K562 (cell line): ENCODE measurements at regions not wholly inside any gene's neighbourhood (a gene's known extent, or its start where the extent isn't known, plus 50 kb on each side); places are given as distances from the start of the nearest gene placed in this dataset.

ENCODE experiments used
- ATAC-seq: fragments of 200-7000 bp; cut with Tn5 transposase; 3 replicates; pipeline ENCODE4 v1.9.1; 2020; ENCODE audit warnings: moderate library complexity
- BruUV-seq: library from RNA; stranded (reverse); fragments of 400-500 nt; replicated peaks from 2 replicates; lab custom pipeline; 2021; lab: Mats Ljungman, UMichigan
- CTCF ChIA-PET: fragments of 300-600 bp; formaldehyde crosslinking; extraction: SDS; loops from one replicate; lab custom pipeline; 2021; ENCODE audit warnings: low intra/inter-chr PET ratio; lab: Yijun Ruan, JAX
- POLR2A ChIA-PET: fragments of 300-600, 350-650 bp; sonication (Branson Sonifier 250); formaldehyde crosslinking; extraction: SDS; loops from one replicate; lab custom pipeline; 2021; ENCODE audit warnings: antibody characterized with exemption, inconsistent platforms; lab: Yijun Ruan, JAX
- DNase-seq, 4 experiments: peaks; one replicate each; pipeline versions ENCODE4 v3.0.0 to v3.0.0-alpha.2; 2011 to 2018; ENCODE audit warnings: low spot score in 3 of 4, mixed read lengths in 3 of 4; ENCODE audit errors: extremely low read depth in 1 of 4
- FAIRE-seq: peaks from 2 replicates; lab custom pipeline; 2011; peaks lifted over from hg19 to GRCh38; lab: Jason Lieb, UNC
- H2AFZ ChIP-seq: 2 replicates; pipeline ENCODE4 v1.6.0; 2011; ENCODE audit warnings: low read depth, low read length, control low read depth, inconsistent platforms
- H3K27ac ChIP-seq: fragments of 200-600 bp; 3 replicates; pipeline ENCODE4 v1.8.0; 2011; ENCODE audit warnings: low read depth, mild to moderate bottlenecking, control low read depth, inconsistent platforms, low read length, moderate library complexity, mixed read lengths; ENCODE audit errors: extremely low read depth
- H3K27me3 ChIP-seq, 2 experiments: fragments of 300-600 bp in 1 of 2; 2 replicates in 1 of 2; 3 replicates in 1 of 2; pipeline versions ENCODE4 v1.6.0 to v1.8.0; 2011; ENCODE audit warnings: inconsistent platforms in 2 of 2, low read length in 2 of 2, mild to moderate bottlenecking in 1 of 2, mixed read lengths in 1 of 2, moderate library complexity in 1 of 2; ENCODE audit not compliant: control insufficient read depth in 2 of 2, insufficient read depth in 2 of 2
- H3K36me3 ChIP-seq: fragments of 300-600 bp; 3 replicates; pipeline ENCODE4 v1.8.0; 2011; ENCODE audit warnings: mild to moderate bottlenecking, low read length, inconsistent platforms; ENCODE audit not compliant: control insufficient read depth, insufficient read depth
- H3K4me1 ChIP-seq, 2 experiments: fragments of 200-600 bp in 1 of 2; replicated peaks in 1 of 2; 2 replicates in 1 of 2; 3 replicates in 1 of 2; pipeline versions ENCODE4 v1.5.1 to v1.8.0; 2011; ENCODE audit warnings: inconsistent platforms in 2 of 2, low read length in 2 of 2, mild to moderate bottlenecking in 1 of 2, mixed read lengths in 1 of 2, moderate library complexity in 1 of 2; ENCODE audit not compliant: control insufficient read depth in 2 of 2, insufficient read depth in 2 of 2
- H3K4me2 ChIP-seq: 2 replicates; pipeline ENCODE4 v1.6.1; 2011; ENCODE audit warnings: low read length, control low read depth, inconsistent platforms, mixed read lengths; ENCODE audit not compliant: insufficient read depth
- H3K4me3 ChIP-seq: fragments of 200-600 bp; sonication (generic), shearing (Covaris generic); 2 replicates; pipeline ENCODE4 v1.5.1; 2016; ENCODE audit warnings: control low read depth, inconsistent platforms
- H3K79me2 ChIP-seq: fragments of 200-600 bp; 3 replicates; pipeline ENCODE4 v1.8.0; 2011; ENCODE audit warnings: low read length, inconsistent platforms; ENCODE audit not compliant: control insufficient read depth, insufficient read depth
- H3K9ac ChIP-seq, 2 experiments: 2 replicates each; pipeline versions ENCODE4 v1.6.0 to v1.6.1; 2011; ENCODE audit warnings: low read depth in 2 of 2, low read length in 2 of 2, control low read depth in 1 of 2, inconsistent platforms in 1 of 2, mild to moderate bottlenecking in 1 of 2, mixed read lengths in 1 of 2; ENCODE audit not compliant: insufficient read depth in 1 of 2
- H3K9me1 ChIP-seq: one replicate; pipeline ENCODE4 v1.6.0; 2011; ENCODE audit warnings: inconsistent platforms, mild to moderate bottlenecking, low read length, moderate library complexity; ENCODE audit not compliant: control insufficient read depth, insufficient read depth
- H3K9me3 ChIP-seq: replicated peaks from 2 replicates; pipeline ENCODE4 v1.5.1; 2011; ENCODE audit warnings: low read depth, low read length, inconsistent platforms; ENCODE audit not compliant: control insufficient read depth, insufficient read depth
- H4K20me1 ChIP-seq: replicated peaks from 2 replicates; pipeline ENCODE4 v1.6.1; 2011; ENCODE audit warnings: low read length, inconsistent platforms, mixed read lengths; ENCODE audit not compliant: control insufficient read depth, insufficient read depth
- ADNP ChIP-seq: fragments of 200-800 bp; sonication (Bioruptor generic); IDR thresholded peaks from 2 replicates; pipeline ENCODE4 v1.6.1; 2016; ENCODE audit warnings: missing genetic modification characterization, missing compliant biosample characterization
- FOSL1 ChIP-seq: fragments of 200-800 bp; sonication (Bioruptor generic); conservative IDR thresholded peaks from 2 replicates; pipeline ENCODE4 v1.6.1; 2016; ENCODE audit warnings: missing genetic modification characterization, missing compliant biosample characterization
- GTF2B ChIP-seq: IDR thresholded peaks from 2 replicates; pipeline ENCODE4 v1.6.1; 2011; ENCODE audit not compliant: insufficient read length; ENCODE audit errors: extremely low read depth
- NFIC ChIP-seq: fragments of 450-650 bp; IDR thresholded peaks from 2 replicates; pipeline ENCODE4 v1.6.1; 2017; ENCODE audit warnings: mild to moderate bottlenecking, inconsistent platforms
- SIN3A ChIP-seq, 2 experiments: fragments of 150-350 bp in 1 of 2; IDR thresholded peaks; 2 replicates each; pipeline ENCODE4 v1.6.1; 2011 to 2016; ENCODE audit warnings: borderline replicate concordance in 2 of 2, low read depth in 2 of 2, low read length in 2 of 2, mild to moderate bottlenecking in 2 of 2, moderate library complexity in 2 of 2; ENCODE audit not compliant: control insufficient read depth in 1 of 2
- USF1 ChIP-seq: sonication (generic); formaldehyde crosslinking; IDR thresholded peaks from 2 replicates; pipeline ENCODE4 v1.9.0; 2022; ENCODE audit warnings: mild to moderate bottlenecking, missing genetic modification reagents
- ZNF57 ChIP-seq: fragments of 450-650 bp; formaldehyde crosslinking; IDR thresholded peaks from 2 replicates; pipeline ENCODE4 v1.4.0; 2020; ENCODE audit warnings: mild to moderate bottlenecking, moderate library complexity
- WGBS: fragments of 100-300 bp; shearing (Covaris generic); methylation state at CpG from one replicate; pipeline ENCODE4 v1.1.6; 2016; ENCODE audit warnings: low coverage, mixed read lengths; ENCODE audit not compliant: insufficient coverage; ENCODE audit errors: missing lambda C conversion rate; 5-methylcytosine and 5-hydroxymethylcytosine counted together
- in situ Hi-C: fragments of 300-500 bp; cut with MboI; formaldehyde crosslinking; loops from 4 replicates; pipeline ENCODE4 v1.15.0; 2018; ENCODE audit warnings: inconsistent platforms, mixed read lengths
- intact Hi-C: fragments of 100-400 bp; cut with micrococcal nuclease; formaldehyde crosslinking; loops from 2 replicates; pipeline ENCODE4 v1.14.2; 2022
- TF ChIP-seq, protein P1 (sequence below), 3 experiments: fragments of 200-800 bp in 1 of 3; sonication (Bioruptor generic) in 1 of 3; sonication (generic) in 1 of 3; formaldehyde crosslinking in 1 of 3; IDR thresholded peaks; 2 replicates each; pipeline versions ENCODE4 v1.6.1 to v1.8.0; 2016 to 2022; ENCODE audit warnings: mild to moderate bottlenecking in 2 of 3, missing compliant biosample characterization in 2 of 3, missing genetic modification characterization in 2 of 3, missing genetic modification reagents in 1 of 3
- TF ChIP-seq, protein P2 (sequence below): fragments of 200-400 bp; formaldehyde crosslinking; IDR thresholded peaks from 2 replicates; pipeline ENCODE4 v1.6.1; 2017; ENCODE audit warnings: mild to moderate bottlenecking, low read depth, low read length, moderate library complexity
- TF ChIP-seq, protein P3 (sequence below): fragments of 250-450 bp; sonication (Bioruptor Pico); IDR thresholded peaks from 2 replicates; pipeline ENCODE4 v1.8.0; 2022; ENCODE audit warnings: moderate library complexity, mild to moderate bottlenecking, inconsistent platforms

- no TSS peak for BruUV-seq
- Histone ChIP-seq H3K4me2 (no peak overlapping the region), H3K4me3 (no peak overlapping the region), H3K9me3 (no peaks in the 10 kb centered on the region), H2AFZ (peak overlapping the region; percentile 30; the same call in 1 of the 2 replicates), H3K9ac (no peak overlapping the region), H3K36me3 (no peaks in the 10 kb centered on the region; the same call in 2 of the 3 replicates), H3K79me2 (no peaks in the 10 kb centered on the region), H4K20me1 (no peaks in the 10 kb centered on the region), H3K27me3 (no peaks in the 10 kb centered on the region), H3K27ac (no peak overlapping the region), H3K9me1 (no peaks in the 10 kb centered on the region), H3K4me1 (peaks cover 19 to 21% of the 10 kb centered on the region in 2 experiments)
- WGBS = 63% methylated on average over 6 of the region's 6 CpGs
- ATAC-seq (no peak), DNase-seq (no peak), FAIRE-seq (no peak)
- CTCF ChIA-PET = no interaction called here
- POLR2A ChIA-PET = interaction anchor here (0.8 to 1.4 kb wide), 2 partner anchors 9 to 432 kb away, joined by 3 to 4 read pairs; no protein-coding TSS in a partner anchor
- in situ Hi-C loops = no loop called here
- TF ChIP-seq NFIC (no peak), ZNF57 (no peak), SIN3A (IDR thresholded peaks at IDR 0.05; ENCODE audit: borderline replicate concordance in 2 of 2, control insufficient read depth in 1 of 2, low read depth in 2 of 2, low read length in 2 of 2) (no peak), ADNP (tag) (no peak), GTF2B (no peak), USF1 (CRISPR knock-in tag) (no peak), FOSL1 (tag) (no peak)
- TF ChIP-seq, protein P1, sequence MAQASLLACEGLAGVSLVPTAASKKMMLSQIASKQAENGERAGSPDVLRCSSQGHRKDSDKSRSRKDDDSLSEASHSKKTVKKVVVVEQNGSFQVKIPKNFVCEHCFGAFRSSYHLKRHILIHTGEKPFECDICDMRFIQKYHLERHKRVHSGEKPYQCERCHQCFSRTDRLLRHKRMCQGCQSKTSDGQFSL (CRISPR knock-in tag; IDR thresholded peaks at IDR 0.05) = no peak
- TF ChIP-seq, protein P1 (tag; IDR thresholded peaks at IDR 0.05) = no peak
- TF ChIP-seq, protein P2, sequence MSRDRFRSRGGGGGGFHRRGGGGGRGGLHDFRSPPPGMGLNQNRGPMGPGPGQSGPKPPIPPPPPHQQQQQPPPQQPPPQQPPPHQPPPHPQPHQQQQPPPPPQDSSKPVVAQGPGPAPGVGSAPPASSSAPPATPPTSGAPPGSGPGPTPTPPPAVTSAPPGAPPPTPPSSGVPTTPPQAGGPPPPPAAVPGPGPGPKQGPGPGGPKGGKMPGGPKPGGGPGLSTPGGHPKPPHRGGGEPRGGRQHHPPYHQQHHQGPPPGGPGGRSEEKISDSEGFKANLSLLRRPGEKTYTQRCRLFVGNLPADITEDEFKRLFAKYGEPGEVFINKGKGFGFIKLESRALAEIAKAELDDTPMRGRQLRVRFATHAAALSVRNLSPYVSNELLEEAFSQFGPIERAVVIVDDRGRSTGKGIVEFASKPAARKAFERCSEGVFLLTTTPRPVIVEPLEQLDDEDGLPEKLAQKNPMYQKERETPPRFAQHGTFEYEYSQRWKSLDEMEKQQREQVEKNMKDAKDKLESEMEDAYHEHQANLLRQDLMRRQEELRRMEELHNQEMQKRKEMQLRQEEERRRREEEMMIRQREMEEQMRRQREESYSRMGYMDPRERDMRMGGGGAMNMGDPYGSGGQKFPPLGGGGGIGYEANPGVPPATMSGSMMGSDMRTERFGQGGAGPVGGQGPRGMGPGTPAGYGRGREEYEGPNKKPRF = no peak
- TF ChIP-seq, protein P3, sequence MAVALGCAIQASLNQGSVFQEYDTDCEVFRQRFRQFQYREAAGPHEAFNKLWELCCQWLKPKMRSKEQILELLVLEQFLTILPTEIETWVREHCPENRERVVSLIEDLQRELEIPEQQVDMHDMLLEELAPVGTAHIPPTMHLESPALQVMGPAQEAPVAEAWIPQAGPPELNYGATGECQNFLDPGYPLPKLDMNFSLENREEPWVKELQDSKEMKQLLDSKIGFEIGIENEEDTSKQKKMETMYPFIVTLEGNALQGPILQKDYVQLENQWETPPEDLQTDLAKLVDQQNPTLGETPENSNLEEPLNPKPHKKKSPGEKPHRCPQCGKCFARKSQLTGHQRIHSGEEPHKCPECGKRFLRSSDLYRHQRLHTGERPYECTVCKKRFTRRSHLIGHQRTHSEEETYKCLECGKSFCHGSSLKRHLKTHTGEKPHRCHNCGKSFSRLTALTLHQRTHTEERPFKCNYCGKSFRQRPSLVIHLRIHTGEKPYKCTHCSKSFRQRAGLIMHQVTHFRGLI = no peak
- TF ChIP-seq, all 486 proteins: peak for 0
- intact Hi-C loops = loop anchor here (10.0 kb wide), 1 partner anchor 1159 kb away; the partner anchor contains the start of gene MTERF1
Observed at GRCh38 chr7:93044147-93044810, 73.5 kb downstream of the SAMD9 start.
